NCI-H446 (cell line): ENCODE measurements at regions not wholly inside any gene's neighbourhood (a gene's known extent, or its start where the extent isn't known, plus 50 kb on each side); places are given as distances from the start of the nearest gene placed in this dataset.
A peak's percentile ranks its signal among the peaks of the same experiment; 100 is the strongest.

Experiments used
- DNase-seq, 2 experiments: peaks; one replicate each; lab custom pipeline; 2025; lab: John Stamatoyannopoulos, UW

- peak in 1 of 2 experiments; percentile 65 for DNase-seq
Observed at GRCh38 chr3:182214416-182214815, 502.7 kb downstream of the SOX2 start.

GRCh38 chr3:182215881-182216280 is 504.2 kb downstream of the SOX2 start:
- no peak for DNase-seq

- DNase-seq: no peak
Observed at GRCh38 chr3:182216311-182216970, 504.7 kb downstream of the SOX2 start.

GRCh38 chr3:182220013-182220412 is 508.3 kb downstream of the SOX2 start:
- DNase-seq: no peak

GRCh38 chr3:182220471-182220870 is 508.7 kb downstream of the SOX2 start:
- DNase-seq: no peak

- DNase-seq: no peak
Observed at GRCh38 chr3:182226995-182227394, 515.3 kb downstream of the SOX2 start.

- DNase-seq: no peak
Observed at GRCh38 chr3:182233405-182233804, 521.7 kb downstream of the SOX2 start.

GRCh38 chr3:182233957-182234356 is 522.2 kb downstream of the SOX2 start:
- no peak for DNase-seq

- DNase-seq: no peak
Observed at GRCh38 chr3:182234881-182235280, 523.2 kb downstream of the SOX2 start.

GRCh38 chr3:182235504-182235903 is 523.8 kb downstream of the SOX2 start:
- DNase-seq: no peak

- DNase-seq: no peak
Observed at GRCh38 chr3:182238126-182238525, 526.4 kb downstream of the SOX2 start.

- DNase-seq: no peak
Observed at GRCh38 chr3:182239316-182239715, 527.6 kb downstream of the SOX2 start.

- DNase-seq: no peak
Observed at GRCh38 chr3:182240474-182240873, 528.7 kb downstream of the SOX2 start.

- no peak for DNase-seq
Observed at GRCh38 chr3:182241196-182241765, 529.6 kb downstream of the SOX2 start.

- no peak for DNase-seq
Observed at GRCh38 chr3:182241766-182242488, 530.2 kb downstream of the SOX2 start.

- DNase-seq: no peak
Observed at GRCh38 chr3:182242489-182242942, 530.8 kb downstream of the SOX2 start.

- DNase-seq: no peak
Observed at GRCh38 chr3:182243625-182244024, 531.9 kb downstream of the SOX2 start.

GRCh38 chr3:182244222-182244971 is 532.7 kb downstream of the SOX2 start:
- no peak for DNase-seq

- no peak for DNase-seq
Observed at GRCh38 chr3:182245059-182245458, 533.3 kb downstream of the SOX2 start.

GRCh38 chr3:182246870-182247269 is 535.1 kb downstream of the SOX2 start:
- no peak for DNase-seq

GRCh38 chr3:182248349-182248880 is 536.7 kb downstream of the SOX2 start:
- no peak for DNase-seq

GRCh38 chr3:182252802-182253201 is 540.5 kb upstream of the ATP11B start:
- no peak for DNase-seq
